IMR-90 (cell line): ENCODE measurements at regions not wholly inside any gene's neighbourhood (a gene's known extent, or its start where the extent isn't known, plus 50 kb on each side); places are given as distances from the start of the nearest gene placed in this dataset.

Experiments used
- CEBPB ChIP-seq: IDR thresholded peaks from 2 replicates; pipeline ENCODE4 v1.6.1; 2012; ENCODE audit warnings: low read depth, low read length, improper control_type of control experiment
- CTCF ChIP-seq: conservative IDR thresholded peaks from 2 replicates; pipeline ENCODE4 v1.5.1; 2012; ENCODE audit warnings: mild to moderate bottlenecking, low read depth, low read length, improper control_type of control experiment
- FOS ChIP-seq: fragments of 150-350 bp; IDR thresholded peaks from 2 replicates; pipeline ENCODE4 v1.6.1; 2016; ENCODE audit warnings: low read depth, low read length
- MXI1 ChIP-seq: IDR thresholded peaks from 2 replicates; pipeline ENCODE4 v1.6.1; 2012; ENCODE audit warnings: low read depth, mild to moderate bottlenecking, low read length, moderate library complexity, borderline replicate concordance
- POLR2A ChIP-seq: IDR thresholded peaks from 2 replicates; pipeline ENCODE4 v1.6.1; 2012; ENCODE audit warnings: mild to moderate bottlenecking, low read depth, low read length
- RAD21 ChIP-seq: IDR thresholded peaks from 2 replicates; pipeline ENCODE4 v1.6.1; 2012; ENCODE audit warnings: low read length, improper control_type of control experiment
- RCOR1 ChIP-seq: IDR thresholded peaks from 2 replicates; pipeline ENCODE4 v1.6.1; 2012; ENCODE audit warnings: mild to moderate bottlenecking, low read length, improper control_type of control experiment; ENCODE audit not compliant: insufficient replicate concordance
- TF ChIP-seq, protein P1 (sequence below): fragments of 150-350 bp; IDR thresholded peaks from 2 replicates; pipeline ENCODE4 v1.6.1; 2017; ENCODE audit warnings: mild to moderate bottlenecking, antibody characterized with exemption, low read length, low read depth

DNA sequence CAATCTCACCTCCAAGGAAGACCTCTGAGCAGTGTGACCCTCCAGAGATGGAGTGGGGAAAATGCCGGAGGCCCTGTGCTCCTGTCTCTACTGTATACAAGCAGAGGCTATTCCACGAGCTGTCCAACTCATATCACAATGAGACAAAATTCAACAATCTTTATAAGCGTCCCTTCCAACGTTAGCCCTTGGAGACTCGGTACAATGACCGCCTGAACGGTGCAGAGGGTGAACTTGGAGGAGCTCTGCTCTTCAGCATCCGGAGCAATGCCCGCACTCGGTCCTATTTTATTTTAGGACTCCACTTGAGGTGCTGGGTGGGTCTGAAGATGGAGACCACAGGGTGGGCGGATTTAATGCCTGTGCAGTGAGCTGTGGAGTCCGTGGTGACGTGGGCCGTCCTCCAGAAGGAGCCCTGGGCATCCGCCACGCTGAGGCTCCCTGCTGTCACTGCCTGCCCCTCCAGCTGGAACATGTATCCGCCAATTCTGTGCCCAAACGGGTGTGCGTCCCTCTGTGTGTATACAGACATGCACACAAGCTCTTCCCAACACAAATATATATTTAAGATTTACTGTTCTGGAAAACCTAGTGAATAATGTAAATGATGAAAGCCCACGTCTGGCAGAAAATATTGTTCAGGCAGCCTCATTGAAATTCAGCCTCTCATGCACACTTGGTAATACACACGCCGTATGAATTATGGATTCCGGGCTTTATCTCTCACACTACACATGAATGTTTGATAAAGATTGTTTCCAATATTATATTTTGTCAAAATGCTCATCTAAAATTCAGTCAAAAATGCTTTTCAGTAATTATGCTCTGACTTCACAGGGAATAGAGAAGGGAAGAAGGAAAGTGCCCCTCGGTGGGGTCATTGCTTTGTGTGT, 239.9 kb upstream of the ZMIZ1 start:
- no peak for TF ChIP-seq POLR2A
- no peak for TF ChIP-seq CTCF
- no peak for TF ChIP-seq RAD21
- TF ChIP-seq CEBPB = no peak
- TF ChIP-seq RCOR1 = no peak
- TF ChIP-seq, protein P1, sequence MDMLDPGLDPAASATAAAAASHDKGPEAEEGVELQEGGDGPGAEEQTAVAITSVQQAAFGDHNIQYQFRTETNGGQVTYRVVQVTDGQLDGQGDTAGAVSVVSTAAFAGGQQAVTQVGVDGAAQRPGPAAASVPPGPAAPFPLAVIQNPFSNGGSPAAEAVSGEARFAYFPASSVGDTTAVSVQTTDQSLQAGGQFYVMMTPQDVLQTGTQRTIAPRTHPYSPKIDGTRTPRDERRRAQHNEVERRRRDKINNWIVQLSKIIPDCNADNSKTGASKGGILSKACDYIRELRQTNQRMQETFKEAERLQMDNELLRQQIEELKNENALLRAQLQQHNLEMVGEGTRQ = no peak
- TF ChIP-seq FOS = no peak
- no peak for TF ChIP-seq MXI1
